ENCODE measurements at regions not wholly inside any gene's neighbourhood (a gene's known extent, or its start where the extent isn't known, plus 50 kb on each side); places are given as distances from the start of the nearest gene placed in this dataset.
"Not testable (repeated sequence)": the region's sequence is repeated elsewhere in the genome, so short reads cannot be mapped to it uniquely, and the experiment has no call there.

DNA sequence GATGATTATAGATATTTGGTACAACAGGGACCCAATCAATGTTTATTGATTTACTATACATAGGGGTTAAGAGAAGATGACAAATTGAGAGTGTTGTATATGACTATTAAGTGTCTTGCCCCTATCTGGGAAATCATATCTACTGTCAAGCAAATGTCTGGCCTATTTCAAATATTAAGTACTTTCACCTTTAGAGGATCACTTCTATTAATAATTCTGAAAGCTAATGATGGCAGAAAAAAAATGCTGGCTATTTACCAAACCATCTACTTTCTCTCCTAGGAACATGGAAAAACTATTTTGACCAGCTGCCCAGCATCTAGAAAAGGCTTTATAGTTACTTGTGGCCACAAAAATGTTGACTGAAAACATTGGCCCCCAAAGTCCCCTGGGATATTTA is 632.3 kb upstream of the ZNF385D start:
- DNase-seq (ENCODE audit: low spot score) = no peak

DNA sequence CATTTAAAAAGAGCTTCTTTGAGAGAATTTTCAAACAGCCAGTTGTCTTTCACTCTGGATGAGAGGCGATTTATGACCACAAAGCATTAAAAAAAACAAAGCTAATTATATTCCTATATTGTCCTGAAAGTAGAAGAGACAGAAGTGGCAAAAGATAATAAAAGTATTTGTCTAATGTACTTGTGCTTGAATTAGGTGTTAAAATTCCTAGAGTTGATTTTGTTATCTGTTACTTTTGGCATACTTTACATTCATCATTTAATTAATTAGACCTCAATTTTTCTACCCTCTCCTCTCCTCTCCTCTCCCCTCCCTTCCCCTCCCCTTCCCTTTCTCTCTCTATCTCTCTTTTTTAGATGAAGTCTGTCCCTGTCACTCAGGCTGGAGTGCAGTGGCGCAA is 635.1 kb upstream of the ZNF385D start:
- DNase-seq (ENCODE audit: low spot score) = no peak

GRCh38 chr3:22392286-22392685 is 641.3 kb upstream of the ZNF385D start:
- no peak for DNase-seq (ENCODE audit: low spot score)

- DNase-seq (ENCODE audit: low spot score) = no peak
Measured at GRCh38 chr3:22392859-22393258, 641.8 kb upstream of the ZNF385D start.

DNA sequence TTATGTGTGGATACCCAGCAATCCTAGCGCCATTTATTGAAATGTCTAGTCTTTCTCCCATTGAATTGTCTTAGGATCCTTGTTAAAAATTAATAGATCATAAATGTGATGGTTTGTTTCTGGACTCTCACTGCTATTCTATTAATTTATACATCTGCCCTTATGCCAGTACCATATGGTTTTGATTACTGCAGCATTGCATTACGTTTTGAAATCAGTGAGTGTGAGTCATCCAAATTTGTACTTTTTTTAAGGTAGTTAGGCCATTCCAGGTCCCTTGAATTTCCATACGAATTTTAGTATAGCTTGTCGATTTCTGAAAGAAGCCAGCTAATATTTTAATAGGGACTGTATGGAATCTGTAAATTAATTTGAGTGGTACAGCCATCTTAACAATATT is 648.6 kb upstream of the ZNF385D start:
- DNase-seq (ENCODE audit: low spot score) = no peak

- no peak for DNase-seq (ENCODE audit: low spot score)
Measured at GRCh38 chr3:22401499-22401898, 650.5 kb upstream of the ZNF385D start.

DNA sequence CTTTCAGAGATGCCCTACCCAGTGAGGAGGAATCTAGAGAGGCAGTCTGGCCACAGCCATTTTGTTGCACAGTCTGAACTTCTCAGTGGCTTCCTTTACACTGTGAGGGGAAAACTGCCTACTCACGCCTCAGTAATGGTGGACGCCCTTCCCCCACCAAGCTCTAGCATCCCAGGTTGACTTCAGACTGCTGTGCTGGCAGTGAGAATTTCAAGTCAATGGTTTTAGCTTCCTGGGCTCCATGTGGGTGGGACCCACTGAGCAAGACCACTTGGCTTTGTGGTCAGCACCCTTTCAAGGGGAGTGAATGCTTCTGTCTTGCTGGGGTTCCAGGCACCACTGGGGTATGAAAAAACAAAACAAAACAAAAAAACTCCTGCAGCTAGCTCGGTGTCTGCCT is 663.2 kb upstream of the ZNF385D start:
- no peak for DNase-seq (ENCODE audit: low spot score)

GRCh38 chr3:22416838-22417446 is 665.9 kb upstream of the ZNF385D start:
- DNase-seq (ENCODE audit: low spot score) = not testable (repeated sequence)

- DNase-seq (ENCODE audit: low spot score) = no peak
Measured at GRCh38 chr3:22419261-22419660, 668.3 kb upstream of the ZNF385D start.

- DNase-seq (ENCODE audit: low spot score) = no peak
Measured at GRCh38 chr3:22421589-22421988, 670.6 kb upstream of the ZNF385D start.

- no peak for DNase-seq (ENCODE audit: low spot score)
Measured at GRCh38 chr3:22431334-22431733, 680.3 kb upstream of the ZNF385D start.

DNA sequence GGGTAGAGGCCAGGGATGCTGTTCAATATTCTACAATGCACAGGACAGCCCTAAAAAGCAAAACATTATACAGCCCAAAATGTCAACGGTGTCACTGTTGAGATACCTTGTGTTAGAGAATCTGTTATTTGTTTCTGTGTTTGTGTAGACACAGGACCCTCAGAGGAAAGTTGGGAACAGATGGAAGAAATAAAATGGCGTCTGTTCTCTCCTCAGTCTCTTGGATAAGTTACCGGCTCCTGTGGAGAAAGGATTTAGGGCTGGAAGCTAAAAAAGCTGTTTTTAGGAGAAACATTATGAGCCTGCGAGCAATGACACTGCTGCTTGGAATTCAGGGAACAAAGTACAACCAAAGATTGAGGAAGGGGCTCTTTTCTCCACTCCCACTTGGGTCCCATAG is 688.6 kb upstream of the ZNF385D start:
- no peak for DNase-seq (ENCODE audit: low spot score)

GRCh38 chr3:22441711-22442110 is 690.7 kb upstream of the ZNF385D start:
- DNase-seq (ENCODE audit: low spot score) = no peak

DNA sequence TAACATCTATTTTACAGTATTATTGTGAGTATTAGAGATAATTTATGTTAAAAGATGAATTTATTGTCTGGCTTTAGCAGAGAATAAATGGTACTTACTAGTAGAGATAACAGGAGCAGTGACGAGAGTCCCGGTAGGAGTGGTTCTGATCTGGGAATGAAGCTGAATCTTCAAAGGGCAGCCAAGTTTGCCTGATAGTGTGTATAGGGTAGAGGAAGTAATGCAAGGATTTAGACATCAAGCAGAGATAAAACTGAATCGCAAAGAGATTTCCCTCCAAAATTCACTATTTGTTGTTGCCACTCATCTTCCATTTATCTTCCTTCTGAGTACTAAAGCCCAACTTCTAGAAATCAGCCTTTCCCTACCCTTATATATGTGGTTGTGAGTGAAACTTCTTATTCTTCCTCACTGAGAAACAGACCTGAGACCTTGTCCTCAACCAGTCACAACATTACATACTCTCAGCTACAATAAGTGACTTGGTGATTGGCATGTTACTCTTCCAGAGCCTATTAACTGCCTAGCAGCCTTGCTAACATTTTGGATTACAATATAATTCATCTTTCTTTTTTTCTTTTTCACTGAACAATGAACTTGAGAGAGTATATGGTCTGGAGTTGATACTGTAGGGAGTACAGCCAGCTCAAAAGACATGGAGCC is 692.7 kb upstream of the ZNF385D start:
- no peak for DNase-seq (ENCODE audit: low spot score)

GRCh38 chr3:22445336-22445735 is 694.3 kb upstream of the ZNF385D start:
- DNase-seq (ENCODE audit: low spot score) = not testable (repeated sequence)

- DNase-seq (ENCODE audit: low spot score) = no peak
Measured at GRCh38 chr3:22450786-22451400, 699.9 kb upstream of the ZNF385D start.

GRCh38 chr3:22451501-22451900 is 700.5 kb upstream of the ZNF385D start:
- DNase-seq (ENCODE audit: low spot score) = no peak

DNA sequence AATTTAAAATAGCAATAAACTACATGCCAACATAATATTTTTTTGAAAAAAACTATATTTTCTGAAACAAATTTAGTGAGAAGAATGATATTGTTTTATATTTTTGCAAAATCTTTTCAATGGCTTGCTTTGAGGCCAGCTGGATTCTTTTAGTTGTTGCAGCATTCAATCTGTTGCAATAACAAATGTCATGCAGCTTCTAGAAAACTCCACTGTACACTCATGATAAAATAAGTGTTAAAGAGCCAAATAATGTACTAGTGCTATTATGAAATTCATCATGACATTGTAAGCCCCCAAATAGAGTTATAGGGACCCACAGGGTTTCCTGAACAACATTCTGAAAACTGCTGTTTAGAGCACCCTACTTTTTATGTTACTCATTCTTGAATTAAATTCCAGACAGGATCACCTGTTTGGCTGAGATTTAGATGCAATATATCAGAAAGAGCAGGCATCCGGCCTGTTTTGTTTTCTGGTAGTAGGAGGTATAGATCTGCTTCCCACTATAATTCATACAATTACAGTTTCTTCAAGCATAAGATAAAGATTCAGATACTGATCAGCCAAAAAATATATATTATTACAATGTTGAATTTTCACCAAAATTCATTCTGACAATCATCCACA is 703.0 kb upstream of the ZNF385D start:
- DNase-seq (ENCODE audit: low spot score) = no peak

DNA sequence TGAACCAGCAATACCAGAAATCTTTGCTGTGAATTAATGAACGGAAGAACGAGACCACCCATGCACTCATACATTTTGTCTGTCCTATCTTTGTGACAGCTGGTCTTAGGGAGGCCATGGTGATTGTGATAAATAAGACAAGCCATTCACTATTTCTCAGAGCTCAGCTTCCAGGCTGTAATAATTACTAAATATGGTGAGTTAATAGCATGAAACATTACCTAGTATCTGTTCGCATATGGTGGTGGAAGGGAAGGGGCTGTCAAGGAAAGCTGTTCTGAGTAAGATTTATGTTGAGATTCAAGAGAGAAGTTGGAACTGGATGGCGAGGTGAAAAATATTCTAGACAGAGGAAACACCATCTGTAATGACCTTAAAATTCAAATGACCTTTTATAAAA is 719.0 kb upstream of the ZNF385D start:
- no peak for DNase-seq (ENCODE audit: low spot score)

- no peak for DNase-seq (ENCODE audit: low spot score)
Measured at GRCh38 chr3:22471557-22471956, 720.5 kb upstream of the ZNF385D start.

- DNase-seq (ENCODE audit: low spot score) = no peak
Measured at GRCh38 chr3:22474706-22475445, 723.9 kb upstream of the ZNF385D start.

DNA sequence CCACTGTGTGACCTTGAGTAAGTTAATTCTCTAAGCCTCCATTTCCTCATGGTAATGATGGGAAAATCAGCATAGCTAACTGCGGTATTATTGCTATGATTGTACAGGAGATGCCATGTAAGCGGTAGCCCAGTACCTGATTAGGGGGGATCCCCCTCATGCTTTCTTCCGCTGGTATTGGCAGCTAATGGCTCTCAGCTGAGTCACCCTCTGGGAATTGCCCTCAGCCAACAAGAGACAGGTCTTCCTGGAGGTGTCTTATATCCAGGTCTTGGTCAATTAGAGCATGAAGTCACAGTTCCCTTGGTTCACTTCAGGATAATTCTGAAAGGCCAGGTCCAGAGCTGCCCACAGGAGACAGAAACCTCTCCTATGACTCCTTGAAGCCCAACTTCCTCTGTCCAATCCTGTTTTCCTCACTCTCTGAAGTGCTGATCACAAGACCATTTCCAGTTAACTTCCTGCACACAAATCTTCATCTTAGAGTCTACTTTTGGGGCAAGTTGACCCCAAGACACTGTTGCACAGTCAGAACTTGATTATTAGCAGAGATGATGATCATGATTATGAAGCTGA is 724.7 kb upstream of the ZNF385D start:
- DNase-seq (ENCODE audit: low spot score) = no peak
